ENCODE measurements at regions not wholly inside any gene's neighbourhood (a gene's known extent, or its start where the extent isn't known, plus 50 kb on each side); places are given as distances from the start of the nearest gene placed in this dataset.

DNA sequence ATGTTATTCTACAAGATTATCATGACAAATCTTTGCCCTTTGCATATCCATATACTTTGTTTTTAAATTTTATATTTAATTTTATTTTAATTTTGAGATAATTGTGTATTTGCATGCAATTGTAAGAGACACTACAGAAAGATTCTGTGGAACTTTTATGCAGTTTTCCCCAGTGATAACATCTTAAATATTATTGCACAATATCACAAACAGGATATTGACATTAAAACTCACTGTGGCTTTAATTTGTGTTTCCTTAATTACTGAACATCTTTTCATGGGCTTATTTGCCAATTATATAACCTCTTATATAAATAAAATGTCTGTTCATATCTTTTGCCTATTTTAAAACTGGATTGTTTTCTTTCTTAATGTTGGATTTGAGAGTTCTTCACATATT lies 95.6 kb downstream of the ASCL1 start:
- TF ChIP-seq, protein P1, sequence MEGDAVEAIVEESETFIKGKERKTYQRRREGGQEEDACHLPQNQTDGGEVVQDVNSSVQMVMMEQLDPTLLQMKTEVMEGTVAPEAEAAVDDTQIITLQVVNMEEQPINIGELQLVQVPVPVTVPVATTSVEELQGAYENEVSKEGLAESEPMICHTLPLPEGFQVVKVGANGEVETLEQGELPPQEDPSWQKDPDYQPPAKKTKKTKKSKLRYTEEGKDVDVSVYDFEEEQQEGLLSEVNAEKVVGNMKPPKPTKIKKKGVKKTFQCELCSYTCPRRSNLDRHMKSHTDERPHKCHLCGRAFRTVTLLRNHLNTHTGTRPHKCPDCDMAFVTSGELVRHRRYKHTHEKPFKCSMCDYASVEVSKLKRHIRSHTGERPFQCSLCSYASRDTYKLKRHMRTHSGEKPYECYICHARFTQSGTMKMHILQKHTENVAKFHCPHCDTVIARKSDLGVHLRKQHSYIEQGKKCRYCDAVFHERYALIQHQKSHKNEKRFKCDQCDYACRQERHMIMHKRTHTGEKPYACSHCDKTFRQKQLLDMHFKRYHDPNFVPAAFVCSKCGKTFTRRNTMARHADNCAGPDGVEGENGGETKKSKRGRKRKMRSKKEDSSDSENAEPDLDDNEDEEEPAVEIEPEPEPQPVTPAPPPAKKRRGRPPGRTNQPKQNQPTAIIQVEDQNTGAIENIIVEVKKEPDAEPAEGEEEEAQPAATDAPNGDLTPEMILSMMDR (conservative IDR thresholded peaks at IDR 0.05; ENCODE audit: low read length) = no peak
- no peak for TF ChIP-seq EZH2phosphoT487 (IDR thresholded peaks at IDR 0.05; ENCODE audit: borderline replicate concordance, low read depth, low read length)

Data from OCI-LY7 (cell line).